ENCODE measurements at regions not wholly inside any gene's neighbourhood (a gene's known extent, or its start where the extent isn't known, plus 50 kb on each side); places are given as distances from the start of the nearest gene placed in this dataset.
A peak's percentile ranks its signal among the peaks of the same experiment; 100 is the strongest.

GRCh38 chr7:25358926-25359325 is 130.6 kb upstream of the NPVF start:
- TF ChIP-seq CTCF (IDR thresholded peaks at IDR 0.05), result no peak
- DNase-seq (ENCODE audit: low spot score) (no peak), ATAC-seq (ENCODE audit: low FRiP score) (no peak)

GRCh38 chr7:25359471-25360059 is 131.3 kb upstream of the NPVF start:
- DNase-seq (ENCODE audit: low spot score) (no peak), ATAC-seq (ENCODE audit: low FRiP score) (no peak)
- TF ChIP-seq CTCF (IDR thresholded peaks at IDR 0.05), result no peak

- ATAC-seq (ENCODE audit: low FRiP score), result no peak
- TF ChIP-seq CTCF (IDR thresholded peaks at IDR 0.05), result no peak
These were observed 132.2 kb upstream of the NPVF start for GRCh38 chr7:25360451-25360850.

GRCh38 chr7:25361387-25361786 is 133.1 kb upstream of the NPVF start:
- ATAC-seq (ENCODE audit: low FRiP score) (no peak), DNase-seq (ENCODE audit: low spot score) (no peak)
- no peak for TF ChIP-seq CTCF (IDR thresholded peaks at IDR 0.05)

More at GRCh38 chr7:25360451-25360850, 132.2 kb upstream of the NPVF start:
- no peak for DNase-seq (ENCODE audit: low spot score)

GRCh38 chr7:25361863-25362262 is 133.6 kb upstream of the NPVF start:
- ATAC-seq (ENCODE audit: low FRiP score), result no peak
- no peak for DNase-seq (ENCODE audit: low spot score)
- TF ChIP-seq CTCF (IDR thresholded peaks at IDR 0.05), result no peak

- no peak for TF ChIP-seq CTCF (IDR thresholded peaks at IDR 0.05)
- ATAC-seq (ENCODE audit: low FRiP score), result no peak
These were observed 140.4 kb upstream of the NPVF start for GRCh38 chr7:25368599-25369201.

GRCh38 chr7:25369786-25370185 is 141.5 kb upstream of the NPVF start:
- no peak for TF ChIP-seq CTCF (IDR thresholded peaks at IDR 0.05)
- ATAC-seq (ENCODE audit: low FRiP score) (peak; percentile 76), DNase-seq (ENCODE audit: low spot score) (no peak)

More at GRCh38 chr7:25368599-25369201, 140.4 kb upstream of the NPVF start:
- DNase-seq (ENCODE audit: low spot score), result no peak
